Activated naive CD8-positive, alpha-beta T cell treated with anti-CD3 and anti-CD28 coated beads, Interleukin-2, amount 10 ng/mL, durations not matched to agents 7 days and 5 days (primary cell): ENCODE measurements at regions not wholly inside any gene's neighbourhood (a gene's known extent, or its start where the extent isn't known, plus 50 kb on each side); places are given as distances from the start of the nearest gene placed in this dataset.
"Not testable (repeated sequence)": the region's sequence is repeated elsewhere in the genome, so short reads cannot be mapped to it uniquely, and the experiment has no call there.

Source experiments
- ATAC-seq: fragments of 150-1000 bp; cut with Tn5 transposase; one replicate; pipeline ENCODE4 v1.10.0; 2021; ENCODE audit warnings: low read depth, moderate library complexity
- POLR2A ChIA-PET: fragments of 350-600 bp; sonication (Branson Sonifier 250); formaldehyde crosslinking; loops from one replicate; lab custom pipeline; 2021; ENCODE audit warnings: antibody characterized with exemption; lab: Charles Lee
- DNase-seq: peaks from one replicate; pipeline ENCODE4 v3.0.0; 2021
- H3K27ac Mint-ChIP-seq: one replicate; pipeline ENCODE4 v1.8.0; 2022; ENCODE audit warnings: mild to moderate bottlenecking, mixed read lengths
- H3K27me3 Mint-ChIP-seq: one replicate; pipeline ENCODE4 v1.8.0; 2022; ENCODE audit warnings: mild to moderate bottlenecking, moderate library complexity, mixed read lengths
- H3K36me3 Mint-ChIP-seq: one replicate; pipeline ENCODE4 v1.8.0; 2021; ENCODE audit warnings: mild to moderate bottlenecking, mixed read lengths
- H3K4me1 Mint-ChIP-seq: one replicate; pipeline ENCODE4 v1.8.0; 2021; ENCODE audit warnings: mixed read lengths
- H3K4me3 Mint-ChIP-seq: one replicate; pipeline ENCODE4 v1.8.0; 2022; ENCODE audit warnings: mild to moderate bottlenecking, moderate library complexity, mixed read lengths
- H3K9me3 Mint-ChIP-seq: one replicate; pipeline ENCODE4 v1.8.0; 2021; ENCODE audit warnings: mixed read lengths

DNA sequence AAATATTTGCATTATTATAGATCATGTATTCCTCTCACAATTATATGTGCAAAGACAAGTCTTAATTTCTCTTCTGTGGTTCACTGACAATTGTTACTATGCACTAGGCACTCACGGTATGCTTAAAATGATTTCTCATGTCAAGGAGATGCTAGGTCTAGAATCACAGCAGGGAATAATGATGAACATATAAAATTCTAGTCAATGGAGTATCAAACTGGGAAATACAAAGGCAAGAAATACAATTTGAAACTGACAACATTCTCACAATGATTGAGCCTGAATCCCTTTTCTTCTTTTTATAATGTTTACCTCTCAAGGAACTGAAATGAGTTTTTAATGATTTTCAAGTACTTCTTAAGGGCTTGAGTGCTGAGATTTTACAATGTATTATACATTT lies 302.3 kb upstream of the GRAMD2B start:
- peaks cover 2% of the 10 kb centered on the region for H3K9me3 Mint-ChIP-seq
- no peaks in the 10 kb centered on the region for H3K4me1 Mint-ChIP-seq
- no peak overlapping the region for H3K27ac Mint-ChIP-seq
- POLR2A ChIA-PET = no interaction called here
- no peak overlapping the region for H3K4me3 Mint-ChIP-seq
- H3K27me3 Mint-ChIP-seq = no peaks in the 10 kb centered on the region
- no peak for DNase-seq
- H3K36me3 Mint-ChIP-seq = no peaks in the 10 kb centered on the region
- no peak for ATAC-seq

DNA sequence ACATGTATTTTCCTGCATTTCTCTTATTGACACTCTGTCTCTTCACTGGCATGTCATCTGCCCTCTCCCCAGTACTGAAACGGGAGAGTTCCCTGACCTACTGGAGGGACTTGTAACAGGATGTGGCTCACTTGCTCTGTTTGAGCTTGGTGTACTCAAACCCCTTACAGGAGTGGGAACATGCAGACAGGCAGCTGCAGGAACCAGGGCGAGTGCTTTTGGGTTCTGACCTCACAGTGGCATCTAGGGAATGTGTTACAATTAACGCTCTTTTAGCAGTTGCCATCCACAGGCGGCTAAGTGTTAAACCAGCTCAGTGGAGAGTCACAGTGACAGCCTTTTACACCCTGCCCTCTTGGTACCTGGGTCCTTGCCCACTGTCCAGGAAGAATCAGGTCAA lies 300.3 kb upstream of the GRAMD2B start:
- peaks cover 2% of the 10 kb centered on the region for H3K9me3 Mint-ChIP-seq
- H3K36me3 Mint-ChIP-seq = no peaks in the 10 kb centered on the region
- H3K4me1 Mint-ChIP-seq = no peaks in the 10 kb centered on the region
- no peaks in the 10 kb centered on the region for H3K27me3 Mint-ChIP-seq
- no peak for DNase-seq
- no peak overlapping the region for H3K4me3 Mint-ChIP-seq
- ATAC-seq = no peak
- H3K27ac Mint-ChIP-seq = no peak overlapping the region
- POLR2A ChIA-PET = no interaction called here

DNA sequence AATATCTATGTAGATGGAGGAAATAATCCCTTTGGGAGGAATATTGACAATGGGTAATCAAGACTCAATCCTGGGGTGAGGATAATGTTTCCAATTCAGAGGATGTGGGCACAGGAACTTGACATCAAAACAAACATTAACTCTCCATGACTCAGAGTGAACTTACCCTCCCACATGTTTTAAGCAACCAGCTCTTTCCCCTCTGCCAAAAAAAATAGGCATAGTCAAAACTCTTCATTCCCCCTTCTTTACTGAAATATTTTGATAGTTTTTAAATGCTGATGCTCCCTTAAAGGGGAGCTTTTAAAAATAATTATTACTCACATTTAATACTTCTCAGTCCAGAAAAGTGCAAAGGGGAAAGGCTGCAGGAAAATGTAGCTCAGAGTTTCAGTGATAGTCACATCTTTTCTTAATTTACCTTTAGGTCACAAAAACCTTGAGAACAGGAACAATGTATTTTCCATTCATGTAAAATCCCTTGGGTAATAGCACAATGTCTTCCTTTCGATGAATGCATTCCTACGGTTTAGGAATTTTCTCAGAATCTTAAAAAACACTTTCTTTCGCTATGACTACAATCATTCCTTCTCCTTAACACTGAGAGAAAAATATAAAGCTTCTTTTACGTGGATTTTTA lies 298.4 kb upstream of the GRAMD2B start:
- H3K27me3 Mint-ChIP-seq = no peaks in the 10 kb centered on the region
- POLR2A ChIA-PET = no interaction called here
- ATAC-seq = no peak
- DNase-seq = no peak
- no peak overlapping the region for H3K27ac Mint-ChIP-seq
- no peaks in the 10 kb centered on the region for H3K36me3 Mint-ChIP-seq
- peaks cover 2% of the 10 kb centered on the region for H3K9me3 Mint-ChIP-seq
- H3K4me3 Mint-ChIP-seq = no peak overlapping the region
- H3K4me1 Mint-ChIP-seq = no peaks in the 10 kb centered on the region

DNA sequence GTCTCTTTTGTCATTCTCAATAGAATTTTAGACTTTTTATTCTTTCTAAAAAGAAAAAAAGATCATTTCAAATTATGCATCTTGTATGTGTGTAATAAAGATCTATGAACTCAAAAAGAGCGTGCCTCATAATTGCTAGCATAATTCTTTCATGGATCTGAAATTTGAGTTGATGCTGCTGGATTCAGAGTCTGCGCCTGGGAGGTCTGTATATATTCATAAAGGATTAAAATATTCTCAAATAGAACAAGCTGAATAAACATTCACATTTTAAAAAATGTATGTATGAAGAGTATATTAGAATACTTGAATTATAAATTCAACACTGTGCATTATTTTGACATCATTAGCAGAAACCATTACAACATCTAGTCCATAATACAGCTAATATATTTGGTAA lies 297.8 kb upstream of the GRAMD2B start:
- POLR2A ChIA-PET = no interaction called here
- Mint-ChIP-seq H3K27me3 (no peaks in the 10 kb centered on the region), H3K9me3 (peaks cover 2% of the 10 kb centered on the region), H3K36me3 (no peaks in the 10 kb centered on the region), H3K27ac (no peak overlapping the region), H3K4me3 (no peak overlapping the region), H3K4me1 (no peaks in the 10 kb centered on the region)
- no peak for DNase-seq
- ATAC-seq = no peak

DNA sequence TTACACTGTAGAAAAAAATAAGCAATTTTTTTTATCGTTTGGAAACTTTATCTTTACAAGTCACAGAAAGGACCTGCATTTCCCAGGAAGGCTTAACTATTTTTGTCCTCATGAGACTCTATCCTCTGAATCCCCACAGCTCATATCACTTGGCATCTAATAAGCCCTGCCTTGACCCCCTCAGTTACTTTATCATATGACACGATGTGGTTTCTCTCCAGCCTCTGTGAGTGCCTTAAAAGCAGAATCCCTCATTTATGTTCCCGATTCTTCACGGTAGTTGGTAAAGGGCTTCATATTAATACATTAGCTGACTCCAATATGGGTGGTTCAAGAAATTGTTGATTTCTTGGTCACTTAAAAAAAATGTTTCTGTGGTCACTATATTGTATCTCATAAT lies 296.6 kb upstream of the GRAMD2B start:
- DNase-seq = no peak
- ATAC-seq = no peak
- Mint-ChIP-seq H3K9me3 (peaks cover 2% of the 10 kb centered on the region), H3K27me3 (no peaks in the 10 kb centered on the region), H3K4me3 (no peak overlapping the region), H3K4me1 (no peaks in the 10 kb centered on the region), H3K27ac (no peak overlapping the region), H3K36me3 (no peaks in the 10 kb centered on the region)
- POLR2A ChIA-PET = no interaction called here

DNA sequence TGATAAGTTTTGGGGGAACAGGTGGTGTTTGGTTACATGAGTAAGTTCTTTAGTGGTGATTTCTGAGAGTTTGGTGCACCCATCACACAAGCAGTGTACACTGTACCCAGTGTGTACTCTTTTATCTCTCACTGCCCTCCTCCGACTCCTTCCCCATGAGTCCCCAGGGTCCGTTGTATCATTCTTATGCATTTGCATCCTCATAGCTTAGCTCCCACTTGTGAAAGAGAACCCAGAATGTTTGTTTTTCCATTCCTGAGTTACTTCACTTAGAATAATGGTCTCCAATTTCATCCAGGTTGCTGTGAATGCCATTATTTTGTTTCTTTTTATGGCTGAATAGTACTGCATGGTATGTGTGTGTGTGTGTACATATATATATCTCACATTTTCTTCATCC lies 295.8 kb upstream of the GRAMD2B start:
- H3K9me3 Mint-ChIP-seq = not testable (repeated sequence)

DNA sequence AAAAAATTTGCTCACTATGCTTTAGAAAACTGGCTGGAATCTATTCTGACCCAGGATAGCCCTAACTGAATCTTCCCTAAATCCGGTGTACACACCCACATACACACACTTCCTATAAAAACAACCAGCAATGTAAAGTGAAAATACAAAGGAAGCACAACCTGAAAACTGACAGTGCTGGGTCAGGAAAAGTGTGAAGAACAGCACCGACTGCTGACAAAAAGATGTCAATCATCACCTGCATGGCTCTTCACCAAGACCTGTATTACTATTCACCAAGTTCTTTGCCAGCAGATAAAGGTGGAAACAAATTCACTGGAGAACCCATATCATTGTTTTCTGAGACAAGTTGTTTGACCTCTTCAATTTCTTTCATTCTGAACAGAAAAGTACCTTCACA lies 293.8 kb upstream of the GRAMD2B start:
- H3K27ac Mint-ChIP-seq = no peak overlapping the region
- peaks cover 3% of the 10 kb centered on the region for H3K9me3 Mint-ChIP-seq
- POLR2A ChIA-PET = no interaction called here
- H3K4me3 Mint-ChIP-seq = no peak overlapping the region
- H3K27me3 Mint-ChIP-seq = no peaks in the 10 kb centered on the region
- DNase-seq (no peak), ATAC-seq (no peak)
- H3K4me1 Mint-ChIP-seq = no peaks in the 10 kb centered on the region
- H3K36me3 Mint-ChIP-seq = no peaks in the 10 kb centered on the region

More for the DNA sequence above, 295.8 kb upstream of the GRAMD2B start:
- H3K27me3 Mint-ChIP-seq, DNase-seq, H3K27ac Mint-ChIP-seq, H3K36me3 Mint-ChIP-seq, H3K4me3 Mint-ChIP-seq, POLR2A ChIA-PET, ATAC-seq, H3K4me1 Mint-ChIP-seq: not testable (repeated sequence)

DNA sequence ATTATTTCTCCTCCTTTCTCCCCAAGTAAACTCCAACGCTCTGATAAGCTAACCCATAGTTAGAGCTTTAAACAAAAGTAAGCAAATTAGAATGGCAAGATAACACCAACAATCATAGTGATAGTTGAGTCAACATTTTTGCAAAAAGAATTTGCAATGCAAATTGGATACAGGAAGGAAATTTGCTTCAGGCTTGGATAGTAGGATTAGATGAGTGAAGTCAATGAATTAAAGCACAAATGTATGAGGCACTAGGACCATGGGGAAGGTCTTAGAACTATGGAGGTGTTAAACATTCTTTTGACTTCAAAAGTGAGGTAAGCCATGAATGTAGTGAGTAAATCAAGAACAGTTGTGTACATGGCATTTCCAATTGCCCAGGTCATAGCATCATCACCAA lies 289.8 kb upstream of the GRAMD2B start:
- Mint-ChIP-seq H3K27ac (no peak overlapping the region), H3K4me1 (no peaks in the 10 kb centered on the region), H3K9me3 (peaks cover 3% of the 10 kb centered on the region), H3K27me3 (no peaks in the 10 kb centered on the region), H3K4me3 (no peak overlapping the region), H3K36me3 (no peaks in the 10 kb centered on the region)
- DNase-seq = no peak
- POLR2A ChIA-PET = no interaction called here
- no peak for ATAC-seq

DNA sequence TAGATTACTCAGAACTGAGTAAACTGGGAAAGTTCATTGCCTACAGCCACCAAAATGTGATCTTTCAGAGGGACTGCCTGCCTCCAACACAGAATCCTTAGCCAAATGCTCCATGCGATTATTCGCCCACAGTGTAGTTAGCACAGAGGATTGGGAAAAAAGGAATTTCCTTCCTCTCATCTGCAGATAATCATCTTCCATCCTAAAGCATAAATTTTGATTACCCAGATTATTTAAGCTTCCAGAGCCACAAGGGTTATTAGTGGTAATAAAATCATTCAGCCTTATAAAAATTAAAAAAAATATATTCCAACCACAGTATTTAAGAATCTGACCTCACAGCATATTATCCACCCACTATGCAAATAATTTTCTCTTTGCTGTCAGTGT lies 285.3 kb upstream of the GRAMD2B start:
- POLR2A ChIA-PET = no interaction called here
- H3K9me3 Mint-ChIP-seq = peaks cover 7% of the 10 kb centered on the region
- H3K36me3 Mint-ChIP-seq = no peaks in the 10 kb centered on the region
- ATAC-seq (no peak), DNase-seq (no peak)
- no peaks in the 10 kb centered on the region for H3K27me3 Mint-ChIP-seq
- no peak overlapping the region for H3K27ac Mint-ChIP-seq
- H3K4me1 Mint-ChIP-seq = no peaks in the 10 kb centered on the region
- H3K4me3 Mint-ChIP-seq = no peak overlapping the region

DNA sequence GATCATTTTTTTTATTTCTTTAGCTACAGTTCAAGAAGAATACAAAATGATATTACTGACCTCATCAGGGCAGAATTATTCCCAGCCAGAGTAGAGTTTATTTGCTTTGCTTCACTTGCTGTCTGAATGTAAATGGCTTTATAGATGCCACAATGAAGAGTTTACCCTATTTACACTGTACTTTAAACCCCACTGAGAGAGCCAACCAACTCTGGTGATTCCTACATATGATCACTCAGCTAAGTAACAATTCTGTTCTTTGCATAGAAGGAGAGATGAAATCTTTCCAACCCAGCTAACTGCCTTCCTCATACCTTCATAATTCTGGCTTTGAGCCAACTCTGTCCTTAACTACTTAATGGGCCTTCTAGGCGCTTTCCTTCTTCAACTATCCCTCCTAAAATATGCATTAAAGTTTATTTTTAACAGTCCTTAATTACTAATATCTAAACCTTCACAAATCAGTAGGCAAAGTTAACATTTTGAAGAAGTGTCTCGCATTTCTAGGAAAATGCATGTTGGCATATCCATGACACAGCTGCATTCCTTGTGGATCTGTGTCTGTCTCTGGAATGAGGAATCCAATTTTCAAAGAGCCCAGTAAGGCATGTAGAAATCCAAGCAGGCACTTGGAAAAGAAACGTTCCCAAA lies 284.8 kb upstream of the GRAMD2B start:
- no peak for ATAC-seq
- Mint-ChIP-seq H3K4me1 (no peaks in the 10 kb centered on the region), H3K27me3 (no peaks in the 10 kb centered on the region), H3K27ac (no peak overlapping the region), H3K36me3 (no peaks in the 10 kb centered on the region), H3K4me3 (no peak overlapping the region), H3K9me3 (peaks cover 5% of the 10 kb centered on the region)
- POLR2A ChIA-PET = no interaction called here
- no peak for DNase-seq

DNA sequence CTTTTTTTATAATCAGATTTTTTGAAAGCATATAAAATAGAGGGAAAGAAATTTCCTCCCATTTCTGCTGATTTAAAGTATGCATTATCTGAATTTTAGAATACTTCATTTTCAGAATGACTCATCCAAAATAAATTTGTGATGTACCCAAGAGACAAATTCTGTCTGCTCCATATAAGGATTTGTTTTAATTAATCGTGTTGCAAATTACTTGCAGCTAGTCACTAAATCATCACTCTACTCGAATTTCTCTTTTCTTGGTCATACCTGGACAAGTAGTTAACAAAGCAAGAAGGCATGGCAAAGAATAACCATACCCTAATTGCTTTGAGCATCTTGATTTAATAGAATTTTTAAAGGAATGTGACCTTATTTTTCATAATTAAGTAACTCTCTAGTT lies 284.1 kb upstream of the GRAMD2B start:
- peaks cover 4% of the 10 kb centered on the region for H3K9me3 Mint-ChIP-seq
- no peak overlapping the region for H3K4me3 Mint-ChIP-seq
- DNase-seq (no peak), ATAC-seq (no peak)
- H3K27ac Mint-ChIP-seq = no peak overlapping the region
- POLR2A ChIA-PET = no interaction called here
- no peaks in the 10 kb centered on the region for H3K4me1 Mint-ChIP-seq
- no peaks in the 10 kb centered on the region for H3K27me3 Mint-ChIP-seq
- H3K36me3 Mint-ChIP-seq = no peaks in the 10 kb centered on the region

DNA sequence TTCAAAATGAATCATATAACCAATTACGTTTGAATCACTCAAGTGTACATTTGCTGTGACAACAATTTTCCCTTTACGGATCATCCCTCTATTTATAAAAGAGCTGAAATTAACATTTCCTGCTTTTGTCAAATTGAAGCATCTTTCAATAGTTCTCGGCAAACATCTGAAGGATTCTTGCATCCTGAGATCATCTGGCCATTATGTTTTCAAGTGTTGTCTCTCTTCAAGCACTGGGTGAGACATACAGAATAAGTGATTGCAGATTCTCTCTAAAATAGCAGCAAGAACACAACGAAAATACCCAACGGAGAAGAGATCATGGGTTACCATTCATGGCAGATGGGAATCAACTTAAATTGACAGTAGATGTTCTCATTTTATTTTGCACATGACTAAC lies 283.4 kb upstream of the GRAMD2B start:
- POLR2A ChIA-PET = no interaction called here
- no peak overlapping the region for H3K4me3 Mint-ChIP-seq
- no peak for ATAC-seq

DNA sequence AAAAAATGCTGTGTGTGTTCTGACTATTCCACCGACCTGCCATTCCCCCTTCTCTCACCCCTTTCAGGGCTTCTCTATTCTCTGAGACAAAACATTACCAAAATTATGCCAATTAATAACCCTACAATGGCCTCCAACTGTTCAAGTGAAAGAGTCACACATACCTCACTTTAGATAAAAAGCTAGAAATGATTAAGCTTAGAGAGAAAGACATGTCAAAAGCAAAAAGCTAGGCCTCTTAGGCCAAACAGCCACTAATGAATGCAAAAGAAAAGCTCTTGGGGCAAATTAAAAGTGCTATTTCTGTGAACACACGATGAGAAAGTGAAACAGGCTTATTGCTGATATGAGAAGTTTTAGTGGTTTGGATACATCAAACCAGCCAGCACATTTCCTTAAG lies 279.6 kb upstream of the GRAMD2B start:
- Mint-ChIP-seq H3K27ac (no peak overlapping the region), H3K27me3 (no peaks in the 10 kb centered on the region), H3K4me3 (no peak overlapping the region), H3K9me3 (peaks cover 4% of the 10 kb centered on the region), H3K4me1 (no peaks in the 10 kb centered on the region), H3K36me3 (no peaks in the 10 kb centered on the region)
- POLR2A ChIA-PET = no interaction called here
- DNase-seq (no peak), ATAC-seq (no peak)

More for the DNA sequence above, 283.4 kb upstream of the GRAMD2B start:
- DNase-seq = no peak
- Mint-ChIP-seq H3K9me3 (peaks cover 4% of the 10 kb centered on the region), H3K36me3 (no peaks in the 10 kb centered on the region), H3K27me3 (no peaks in the 10 kb centered on the region), H3K27ac (no peak overlapping the region), H3K4me1 (no peaks in the 10 kb centered on the region)

DNA sequence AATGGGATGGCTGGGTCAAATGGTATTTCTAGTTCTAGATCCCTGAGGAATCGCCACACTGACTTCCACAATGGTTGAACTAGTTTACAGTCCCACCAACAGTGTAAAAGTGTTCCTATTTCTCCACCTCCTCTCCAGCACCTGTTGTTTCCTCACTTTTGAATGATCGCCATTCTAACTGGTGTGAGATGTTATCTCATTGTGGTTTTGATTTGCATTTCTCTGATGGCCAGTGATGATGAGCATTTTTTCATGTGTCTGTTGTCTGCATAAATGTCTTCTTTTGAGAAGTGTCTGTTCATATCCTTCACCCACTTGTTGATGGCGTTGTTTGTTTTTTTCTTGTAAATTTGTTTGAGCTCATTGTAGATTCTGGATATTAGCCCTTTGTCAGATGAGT lies 272.9 kb upstream of the GRAMD2B start:
- H3K27ac Mint-ChIP-seq, H3K4me1 Mint-ChIP-seq, H3K36me3 Mint-ChIP-seq, ATAC-seq, H3K9me3 Mint-ChIP-seq, H3K4me3 Mint-ChIP-seq, H3K27me3 Mint-ChIP-seq, POLR2A ChIA-PET, DNase-seq: not testable (repeated sequence)
